Motor neuron (in vitro differentiated cells): ENCODE measurements at regions not wholly inside any gene's neighbourhood (a gene's known extent, or its start where the extent isn't known, plus 50 kb on each side); places are given as distances from the start of the nearest gene placed in this dataset.
A peak's percentile ranks its signal among the peaks of the same experiment; 100 is the strongest.
"Not testable (repeated sequence)": the region's sequence is repeated elsewhere in the genome, so short reads cannot be mapped to it uniquely, and the experiment has no call there.

Source experiments
- ATAC-seq, 8 experiments: fragments of 200-7000 bp; cut with Tn5 transposase; replicated peaks in 6 of 8; 2 replicates each; pipeline ENCODE4 v1.8.0; 2021; ENCODE audit warnings: mild to moderate bottlenecking in 8 of 8, moderate library complexity in 8 of 8
- H3K27ac ChIP-seq, 2 donors: fragments of 250-450 bp; sonication (Bioruptor Pico); 2 replicates each; pipeline ENCODE4 v1.9.0; 2021; ENCODE audit warnings: antibody characterized with exemption in 2 of 2, mild to moderate bottlenecking in 2 of 2, moderate library complexity in 1 of 2
- H3K4me1 ChIP-seq, 2 donors: fragments of 250-450 bp; sonication (Bioruptor Pico); replicated peaks in 1 of 2; 2 replicates each; pipeline ENCODE4 v1.6.1; 2021; ENCODE audit warnings: antibody characterized with exemption in 2 of 2, mild to moderate bottlenecking in 2 of 2, moderate library complexity in 1 of 2
- H3K4me3 ChIP-seq, 5 donors: fragments of 250-450 bp; sonication (Bioruptor Pico); 2 replicates each; pipeline ENCODE4 v1.9.0; 2021; ENCODE audit warnings: antibody characterized with exemption in 5 of 5, mild to moderate bottlenecking in 5 of 5, moderate library complexity in 4 of 5
- WGBS, 10 experiments: fragments of 450-650 bp; shearing (Covaris generic); methylation state at CpG; one replicate each; pipeline ENCODE4 v1.0.0; 2022; 5-methylcytosine and 5-hydroxymethylcytosine counted together
- in situ Hi-C, 9 experiments: fragments of 400-800 bp; cut with MboI; loops; one replicate each; pipeline ENCODE4 v1.15.0; 2021; ENCODE audit warnings: low sequenced_read_pairs in 9 of 9, low pct_unique_long_range_greater_than_20kb in 2 of 9; ENCODE audit not compliant: unreplicated experiment in 9 of 9

DNA sequence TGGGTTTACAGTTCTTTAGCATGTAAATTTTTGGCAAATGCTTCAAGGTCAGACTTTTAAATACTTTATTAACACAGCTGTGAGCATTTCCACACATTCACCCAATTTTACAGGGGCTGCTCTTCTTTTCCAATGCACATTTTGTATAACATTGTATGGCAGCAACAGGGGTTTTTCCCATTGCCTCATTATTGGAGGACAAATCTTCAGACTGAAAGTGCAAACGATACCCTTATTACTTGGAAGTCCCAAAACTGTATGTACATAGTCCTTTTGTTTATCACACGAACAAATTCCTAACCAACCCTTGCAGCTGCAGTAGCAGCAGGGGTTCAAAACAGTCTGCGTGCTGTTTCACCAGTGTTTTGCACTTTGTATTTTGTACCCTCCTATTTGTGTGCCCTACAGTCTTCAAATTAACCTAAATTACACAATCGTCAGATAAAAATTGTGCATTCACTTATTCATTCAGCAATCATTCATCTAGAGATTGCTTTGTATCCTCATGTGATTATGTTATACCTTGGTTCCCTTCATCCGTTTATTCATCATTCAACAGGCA lies 330.7 kb upstream of the RASGEF1B start:
- no peak for ATAC-seq
- Histone ChIP-seq H3K4me1 (no peaks in the 10 kb centered on the region), H3K27ac (no peak overlapping the region), H3K4me3 (no peak overlapping the region)
- WGBS, 10 experiments: 4 to 94% (median 57%) methylated on average over 2 to 5 of the region's 5 CpGs
- in situ Hi-C loops: no loop called here

DNA sequence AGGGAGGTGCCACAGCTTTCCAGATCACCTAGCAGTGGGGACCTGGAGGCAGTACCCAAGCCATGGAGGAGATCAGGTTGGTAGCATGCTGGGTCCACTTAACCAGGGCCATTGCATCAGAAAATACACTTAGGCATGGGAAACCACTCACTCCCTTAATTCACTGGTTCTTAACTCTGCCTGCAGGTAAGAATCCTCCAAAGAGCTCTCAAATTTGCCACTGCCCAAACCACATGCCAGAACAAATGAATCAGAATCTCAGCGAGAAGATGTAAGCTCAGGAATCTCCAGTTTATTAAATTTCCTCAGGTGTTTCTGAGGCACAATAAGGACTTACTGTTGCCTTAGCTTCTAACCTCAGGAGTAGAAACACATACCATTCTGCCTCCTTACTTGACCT lies 327.7 kb upstream of the RASGEF1B start:
- in situ Hi-C loops: no loop called here
- H3K27ac ChIP-seq: no peak overlapping the region
- 20 to 100% (median 100%) methylated on average over 1 of the region's 1 CpG; no CpG with 5 or more reads in 7 of the 10 experiments for WGBS, 10 experiments
- H3K4me3 ChIP-seq: no peak overlapping the region
- no peaks in the 10 kb centered on the region for H3K4me1 ChIP-seq
- no peak for ATAC-seq

DNA sequence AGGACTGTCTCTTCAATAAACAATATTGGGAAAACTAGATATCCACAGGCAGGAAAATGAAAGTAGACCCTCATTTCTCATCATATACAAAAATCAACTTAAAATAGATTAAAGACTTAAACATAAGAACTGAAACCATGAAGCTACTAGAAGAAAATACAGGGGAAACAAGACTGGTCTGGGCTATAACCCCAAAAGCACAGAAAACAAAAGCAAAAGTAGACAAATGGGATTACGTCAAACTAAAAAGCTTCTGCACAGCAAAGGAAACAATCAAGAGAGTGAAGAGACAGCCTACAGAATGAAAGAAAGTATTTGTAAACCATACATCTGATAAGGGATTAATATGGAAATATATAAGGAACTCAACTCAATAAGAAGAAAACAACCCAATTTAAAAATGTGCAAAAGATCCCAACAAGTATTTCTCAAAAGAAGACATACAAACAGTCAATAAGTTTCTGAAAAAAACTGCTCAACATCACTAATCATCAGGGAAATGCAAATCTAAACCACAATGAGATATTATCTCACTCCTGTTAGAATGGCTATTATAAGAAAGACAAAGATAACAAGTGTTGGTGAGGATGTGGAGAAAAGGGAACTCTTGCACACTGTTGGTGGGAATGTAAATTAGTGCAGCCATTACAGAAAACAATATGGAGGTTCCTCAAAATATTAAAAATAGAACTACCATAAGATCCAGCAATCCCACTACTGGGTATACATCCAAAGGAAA lies 325.3 kb upstream of the RASGEF1B start:
- WGBS, 10 experiments: 63 to 100% (median 92%) methylated on average over 1 of the region's 1 CpG; no CpG with 5 or more reads in 1 of the 10 experiments
- in situ Hi-C loops: no loop called here
- Histone ChIP-seq H3K4me1 (no peaks in the 10 kb centered on the region), H3K4me3 (no peak overlapping the region), H3K27ac (no peak overlapping the region)
- ATAC-seq: no peak

DNA sequence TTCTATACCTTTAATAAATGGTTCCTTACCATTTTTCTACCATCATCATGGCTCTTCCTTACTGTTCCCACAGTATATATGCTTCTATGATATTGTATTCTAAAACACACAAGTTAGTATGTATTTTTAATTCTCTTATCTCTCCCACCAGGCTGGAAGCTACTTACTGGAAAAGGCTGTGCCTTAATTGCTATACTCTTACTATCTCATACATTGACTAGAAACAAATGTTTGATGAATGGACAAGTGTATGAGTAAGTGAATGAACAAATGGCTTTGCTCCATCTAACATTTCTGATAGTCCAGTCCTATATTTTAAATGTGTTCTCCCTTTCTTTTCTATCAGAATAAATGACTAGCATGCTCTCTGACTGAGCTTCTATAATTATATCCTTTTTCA lies 320.8 kb upstream of the RASGEF1B start:
- Histone ChIP-seq H3K4me1 (peaks cover 10 to 14% of the 10 kb centered on the region in 2 donors), H3K27ac (no peak overlapping the region), H3K4me3 (no peak overlapping the region)
- in situ Hi-C loops: no loop called here
- no peak for ATAC-seq

DNA sequence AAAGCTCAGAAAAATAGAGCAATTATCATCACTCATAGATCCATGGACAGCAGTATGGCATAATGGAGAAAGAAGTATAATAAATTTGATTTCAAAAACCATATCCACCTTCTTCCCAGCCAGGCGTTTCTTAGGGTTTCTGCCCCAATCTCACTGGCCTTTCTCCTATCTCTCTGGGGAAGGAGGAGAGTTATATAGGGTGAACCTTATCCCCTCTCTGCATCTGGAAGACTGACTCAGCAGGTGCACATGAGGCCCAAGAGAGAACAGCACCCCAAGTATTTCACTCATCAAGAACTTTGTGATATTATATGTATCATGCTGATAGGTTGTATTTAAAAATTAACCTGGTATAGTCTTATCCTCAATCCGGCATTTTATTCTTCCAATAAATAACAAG lies 318.8 kb upstream of the RASGEF1B start:
- WGBS, 10 experiments: 50 to 100% (median 93%) methylated on average over 1 of the region's 2 CpGs; no CpG with 5 or more reads in 6 of the 10 experiments
- no peak overlapping the region for H3K27ac ChIP-seq
- H3K4me1 ChIP-seq: peaks cover 20 to 23% of the 10 kb centered on the region in 2 donors
- peak in 1 of 8 experiments; percentile 20 for ATAC-seq
- in situ Hi-C loops: no loop called here
- H3K4me3 ChIP-seq: no peak overlapping the region

DNA sequence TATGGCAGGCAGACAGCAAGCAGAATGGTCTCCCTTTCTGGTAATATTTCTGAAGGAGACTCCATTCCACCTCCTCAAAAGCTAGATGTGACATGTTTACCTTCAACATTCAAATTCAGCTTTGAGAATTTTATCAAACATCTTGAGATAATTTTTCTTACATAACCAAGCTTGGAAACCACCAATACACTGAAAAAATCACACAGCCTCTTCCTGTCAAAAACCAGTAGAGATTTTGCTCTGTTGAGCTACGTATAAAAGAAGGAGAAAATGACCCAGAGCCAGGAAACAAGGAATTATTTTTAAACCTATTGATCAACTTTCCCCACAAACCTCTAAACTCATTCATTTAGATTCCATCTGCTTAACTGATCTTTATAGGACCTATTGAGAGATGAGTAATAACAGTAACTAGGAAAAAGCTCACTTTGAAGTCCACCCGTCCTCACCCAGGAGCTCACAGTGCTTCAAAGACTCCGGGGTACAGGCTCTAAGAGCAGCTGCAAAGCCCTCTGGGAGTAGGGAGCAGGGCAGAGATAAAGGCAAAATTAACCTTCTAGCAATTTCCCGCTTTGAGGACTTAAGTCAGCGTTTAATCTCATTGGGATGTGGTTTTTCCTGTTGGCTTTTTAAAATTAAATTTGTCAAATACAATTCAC lies 318.2 kb upstream of the RASGEF1B start:
- peak in 2 of 8 experiments; percentile 32 to 34 for ATAC-seq
- H3K4me3 ChIP-seq: no peak overlapping the region
- in situ Hi-C loops: no loop called here
- H3K4me1 ChIP-seq: peaks cover 20 to 23% of the 10 kb centered on the region in 2 donors
- H3K27ac ChIP-seq: no peak overlapping the region
- 40 to 92% (median 62%) methylated on average over 1 to 5 of the region's 5 CpGs; no CpG with 5 or more reads in 1 of the 10 experiments for WGBS, 10 experiments

DNA sequence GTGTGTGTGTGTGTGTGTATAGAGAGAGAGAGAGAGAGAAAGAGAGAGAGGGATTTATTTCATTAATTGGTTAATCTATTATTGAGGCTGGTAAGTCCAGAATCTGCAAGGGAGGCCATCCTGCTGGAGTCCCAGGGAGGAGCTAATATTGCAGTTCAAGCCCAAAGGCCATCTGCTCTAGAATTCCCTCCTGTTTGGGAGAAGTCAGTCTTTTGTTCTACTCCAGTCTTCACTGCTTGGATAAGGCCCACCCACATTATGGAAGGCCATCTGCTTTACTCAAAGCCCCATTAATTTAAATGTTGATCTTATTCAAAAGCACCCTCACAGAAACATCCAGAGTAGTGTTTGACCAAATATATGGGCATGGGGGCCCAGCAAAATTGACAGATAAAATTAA lies 317.5 kb upstream of the RASGEF1B start:
- Histone ChIP-seq H3K4me1 (peaks cover 20 to 23% of the 10 kb centered on the region in 2 donors), H3K27ac (no peak overlapping the region), H3K4me3 (no peak overlapping the region)
- ATAC-seq: peak in 3 of 8 experiments; percentile 30 to 75 (median 65)
- in situ Hi-C loops: no loop called here

DNA sequence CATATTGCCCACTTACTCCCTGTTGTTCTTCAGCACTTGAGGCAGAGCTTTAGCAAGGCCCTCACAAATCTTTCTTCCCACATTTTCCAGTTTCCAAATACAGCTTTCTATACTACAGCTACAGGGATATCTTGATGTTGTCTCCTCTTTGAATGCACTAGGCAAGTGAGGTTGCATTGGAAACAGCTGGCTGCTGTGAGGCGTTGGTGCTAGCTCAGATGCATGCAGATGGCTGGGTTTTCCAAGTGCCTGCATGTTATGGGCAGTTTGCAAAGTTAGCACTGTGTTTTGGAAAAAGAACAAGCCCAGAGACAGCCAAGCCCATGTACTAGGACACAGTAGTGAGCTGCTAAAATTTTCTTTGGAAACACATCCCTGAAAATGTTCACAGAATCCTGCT lies 315.1 kb upstream of the RASGEF1B start:
- Histone ChIP-seq H3K27ac (no peak overlapping the region), H3K4me1 (peaks cover 28% of the 10 kb centered on the region in 2 donors), H3K4me3 (no peak overlapping the region)
- in situ Hi-C loops: no loop called here
- ATAC-seq: peak in 6 of 8 experiments; percentile 12 to 76 (median 45)
- 71% methylated on average over 1 of the region's 1 CpG; no CpG with 5 or more reads in 9 of the 10 experiments for WGBS, 10 experiments

DNA sequence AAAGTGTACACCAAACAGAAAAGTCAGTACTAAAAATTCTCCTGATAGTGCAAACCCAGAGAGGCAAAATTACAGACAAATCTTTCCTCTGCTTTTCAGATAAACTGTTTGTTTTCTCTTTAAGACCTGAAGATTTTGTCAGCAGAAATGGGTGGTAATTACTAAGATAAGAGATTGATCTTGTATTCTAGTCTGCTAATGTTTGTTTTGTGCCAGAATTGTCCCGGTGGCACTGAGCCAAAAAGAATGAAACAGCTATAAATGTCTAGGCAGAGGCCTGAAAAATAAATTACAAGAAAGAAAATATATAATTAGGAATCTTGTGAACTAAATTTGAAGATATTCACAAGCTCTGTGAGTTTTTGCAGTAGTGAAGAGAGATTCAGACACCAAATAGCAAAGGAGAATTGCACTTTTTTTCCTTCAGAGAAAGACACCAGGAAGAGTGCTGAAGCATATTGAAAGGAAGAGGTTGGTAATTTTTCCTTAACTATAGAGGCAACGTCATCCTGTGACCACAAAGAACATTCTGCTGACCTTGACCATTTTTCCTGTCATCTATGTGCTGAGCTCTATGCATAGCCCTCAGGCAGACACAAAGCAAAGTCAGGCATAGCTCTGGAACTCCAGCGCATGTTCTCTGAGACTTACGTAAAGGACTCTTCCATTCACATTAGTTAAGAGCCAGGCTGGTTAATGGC lies 314.5 kb upstream of the RASGEF1B start:
- H3K27ac ChIP-seq: no peak overlapping the region
- peak in 7 of 8 experiments; percentile 56 to 83 (median 69) for ATAC-seq
- in situ Hi-C loops: no loop called here
- WGBS, 10 experiments: 0 to 49% (median 30%) methylated on average over 1 to 4 of the region's 4 CpGs
- peaks cover 28% of the 10 kb centered on the region in 2 donors for H3K4me1 ChIP-seq
- H3K4me3 ChIP-seq: no peak overlapping the region

DNA sequence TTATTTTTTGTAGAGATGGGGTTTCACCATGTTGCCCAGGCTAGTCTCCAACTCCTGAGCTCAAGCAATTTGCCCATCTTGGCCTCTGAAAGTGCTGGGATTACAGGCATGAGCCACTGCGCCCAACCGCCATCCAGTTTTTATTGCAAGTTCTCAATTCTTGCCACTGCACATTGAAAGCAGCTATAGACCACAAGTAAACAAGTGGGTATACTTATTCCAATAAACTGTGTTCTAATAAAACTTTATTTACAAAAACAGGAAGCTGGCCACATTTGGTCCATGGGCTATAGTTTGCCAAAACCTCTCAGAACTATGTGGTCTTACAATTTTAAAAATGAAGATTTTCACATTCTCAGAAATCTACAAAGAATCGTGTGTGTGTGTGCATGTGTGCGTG lies 313.6 kb upstream of the RASGEF1B start:
- 50 to 100% (median 86%) methylated on average over 1 to 4 of the region's 4 CpGs for WGBS, 10 experiments
- no peak overlapping the region for H3K27ac ChIP-seq
- H3K4me3 ChIP-seq: no peak overlapping the region
- in situ Hi-C loops: no loop called here
- peaks cover 23 to 26% of the 10 kb centered on the region in 2 donors for H3K4me1 ChIP-seq
- no peak for ATAC-seq

DNA sequence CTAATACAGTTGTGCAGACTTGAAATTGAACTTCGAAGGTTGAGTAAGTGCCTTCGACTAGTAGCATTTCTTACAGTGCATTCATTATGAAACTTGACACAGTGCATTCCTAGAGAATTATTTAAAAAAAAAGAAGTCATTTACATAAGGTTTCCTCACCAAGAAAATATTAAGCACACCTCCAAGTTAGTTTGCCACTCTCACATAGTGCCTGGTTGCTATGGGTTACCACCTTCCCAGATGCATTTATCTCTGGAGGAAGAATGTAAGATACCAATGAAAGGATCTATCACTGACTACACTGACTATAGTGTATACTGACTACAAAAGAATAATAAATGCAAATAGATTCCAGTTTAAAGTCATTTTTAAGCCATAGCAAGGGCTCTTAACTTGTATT lies 311.9 kb upstream of the RASGEF1B start:
- in situ Hi-C loops: no loop called here
- Histone ChIP-seq H3K4me1 (peaks cover 14 to 18% of the 10 kb centered on the region in 2 donors), H3K4me3 (no peak overlapping the region), H3K27ac (no peak overlapping the region)
- peak in 6 of 8 experiments; percentile 34 to 66 (median 46) for ATAC-seq
- WGBS, 10 experiments: 28 to 93% (median 72%) methylated on average over 1 to 2 of the region's 2 CpGs; no CpG with 5 or more reads in 2 of the 10 experiments

DNA sequence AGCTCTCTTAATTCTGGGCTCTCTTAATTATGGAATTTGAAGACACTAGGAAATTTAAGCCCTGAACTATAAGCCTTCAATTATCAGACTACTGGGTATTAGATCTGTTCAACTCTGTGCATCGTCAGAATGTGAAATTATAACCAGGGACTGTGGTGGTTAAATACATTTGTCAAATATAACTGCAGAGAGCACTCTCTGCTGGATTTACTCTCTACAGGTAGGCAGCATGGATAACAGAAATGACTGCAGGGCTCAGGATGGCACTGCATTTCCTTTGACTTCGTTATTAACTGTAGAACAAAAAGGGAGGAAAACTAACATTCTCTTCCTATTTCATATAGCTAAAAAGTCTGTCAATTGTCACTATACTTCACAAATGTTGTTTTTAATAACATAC lies 310.1 kb upstream of the RASGEF1B start:
- no peak for ATAC-seq
- Histone ChIP-seq H3K4me1 (peaks cover 11 to 17% of the 10 kb centered on the region in 2 donors), H3K27ac (no peak overlapping the region), H3K4me3 (no peak overlapping the region)
- in situ Hi-C loops: no loop called here
- 27 to 100% (median 74%) methylated on average over 1 to 2 of the region's 2 CpGs; no CpG with 5 or more reads in 2 of the 10 experiments for WGBS, 10 experiments

DNA sequence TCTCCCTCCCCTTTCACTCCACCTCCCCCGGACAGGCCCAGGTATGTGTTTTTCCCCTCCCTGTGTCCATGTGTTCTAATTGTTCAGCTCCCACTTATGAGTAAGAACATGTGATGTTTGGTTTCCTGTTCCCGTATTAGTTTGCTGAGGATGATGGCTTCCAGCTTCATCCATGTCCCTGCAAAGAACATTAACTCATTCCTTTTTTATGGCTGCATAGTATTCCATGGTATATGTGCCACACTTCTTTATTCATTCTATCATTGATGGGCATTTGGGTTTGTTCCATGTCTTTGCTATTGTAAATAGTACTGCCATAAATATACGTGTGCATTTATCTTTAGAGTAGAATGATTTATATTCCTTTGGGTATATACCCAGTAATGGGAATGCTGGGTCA lies 306.0 kb upstream of the RASGEF1B start:
- 13 to 100% (median 71%) methylated on average over 1 to 3 of the region's 3 CpGs; no CpG with 5 or more reads in 1 of the 10 experiments for WGBS, 10 experiments
- H3K4me3 ChIP-seq, H3K27ac ChIP-seq, in situ Hi-C loops, H3K4me1 ChIP-seq, ATAC-seq: not testable (repeated sequence)
